ENCODE measurements at regions not wholly inside any gene's neighbourhood (a gene's known extent, or its start where the extent isn't known, plus 50 kb on each side); places are given as distances from the start of the nearest gene placed in this dataset.

DNA sequence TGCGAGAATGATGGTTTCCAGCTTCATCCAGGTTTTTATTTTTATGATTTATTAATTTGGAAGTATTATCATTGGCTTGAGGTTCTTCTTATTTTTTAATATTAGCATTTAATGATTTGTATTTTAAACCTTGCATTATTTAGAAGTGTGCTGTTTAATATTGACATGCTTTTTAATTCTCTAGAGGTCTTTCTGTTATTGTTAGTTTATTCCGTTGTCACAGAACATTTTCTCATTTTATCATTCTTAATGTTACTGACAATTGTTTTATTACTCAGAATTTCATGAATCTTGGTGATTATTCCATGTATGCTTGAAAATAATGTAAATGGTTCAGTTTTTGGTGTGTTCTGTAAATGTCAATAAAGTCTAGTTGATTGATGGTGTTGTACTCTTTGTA is 463.5 kb upstream of the NOVA1 start:
- no peak overlapping the region for H2AFZ ChIP-seq (replicated peaks; ENCODE audit: low read length, poor library complexity)
- no peak overlapping the region for H3K4ac ChIP-seq (ENCODE audit: low read depth, low read length)
- H3K9me3 ChIP-seq (ENCODE audit: control insufficient read depth, insufficient read depth, low read length): peaks cover 3% of the 10 kb centered on the region; the same call in 1 of the 2 replicates
- no TSS peak for BruUV-seq (replicated peaks)
- intact Hi-C loops (cut with micrococcal nuclease): no loop called here
- no peak overlapping the region for H3K4me2 ChIP-seq (ENCODE audit: low read depth, low read length)
- no peak overlapping the region for H2BK120ac ChIP-seq (ENCODE audit: low read depth, low read length)
- no peak overlapping the region for H3K9ac ChIP-seq (ENCODE audit: low read depth, low read length)
- H3K36me3 ChIP-seq (ENCODE audit: control insufficient read depth, insufficient read depth, low read length): no peaks in the 10 kb centered on the region
- H3K27ac ChIP-seq (ENCODE audit: insufficient read depth, low read length): no peak overlapping the region
- no peak overlapping the region for H3K4me3 ChIP-seq (ENCODE audit: insufficient read depth, low read depth, low read length)
- H3K56ac ChIP-seq (ENCODE audit: extremely low read depth, insufficient read depth, low read length): no peak overlapping the region
- H4K5ac ChIP-seq (ENCODE audit: low read depth, low read length): no peak overlapping the region
- TF ChIP-seq MAFK (IDR thresholded peaks at IDR 0.05; ENCODE audit: low read depth, low read length): no peak
- no peak for TF ChIP-seq CHD1 (IDR thresholded peaks at IDR 0.05; ENCODE audit: low read depth, low read length)
- no peak for TF ChIP-seq RCOR1 (IDR thresholded peaks at IDR 0.05; ENCODE audit: insufficient replicate concordance, low read length)
- H3K18ac ChIP-seq (ENCODE audit: low read depth, low read length): no peak overlapping the region
- H2AK9ac ChIP-seq (replicated peaks; ENCODE audit: low read depth, low read length, poor library complexity): no peak overlapping the region
- no peak overlapping the region for H3K23ac ChIP-seq (ENCODE audit: low read depth, low read length)
- WGBS, 2 experiments (ENCODE audit: extremely low coverage in 2 of 2, insufficient read length in 1 of 2): no CpG with 5 or more reads among the region's 2 CpGs
- in situ Hi-C loops (cut with MboI; ENCODE audit: low sequenced_read_pairs): no loop called here
- no peak for DNase-seq
- H3K4me1 ChIP-seq (ENCODE audit: control insufficient read depth, insufficient read depth, low read length): no peaks in the 10 kb centered on the region
- no peaks in the 10 kb centered on the region for H4K20me1 ChIP-seq (ENCODE audit: insufficient read depth, low read length)
- H3K14ac ChIP-seq (replicated peaks; ENCODE audit: low read depth, low read length): no peak overlapping the region
- ChIA-PET CTCF (no interaction called here), POLR2A (ENCODE audit: unreplicated experiment) (no interaction called here)
- dilution Hi-C loops (cut with HindIII; ENCODE audit: low sequenced_read_pairs, unreplicated experiment): no loop called here
- no peak overlapping the region for H2AK5ac ChIP-seq (ENCODE audit: low read depth, low read length)
- no peak overlapping the region for H2BK15ac ChIP-seq (ENCODE audit: low read depth, low read length)
- H3K27me3 ChIP-seq (ENCODE audit: control insufficient read depth, insufficient read depth, low read length): no peaks in the 10 kb centered on the region
- no peaks in the 10 kb centered on the region for H3K9me1 ChIP-seq (ENCODE audit: insufficient read depth, low read length)
- no peak overlapping the region for H2BK5ac ChIP-seq (ENCODE audit: low read depth, low read length, poor library complexity, severe bottlenecking)
- no peaks in the 10 kb centered on the region for H3K79me1 ChIP-seq (ENCODE audit: low read depth in 1 of 2, low read length in 2 of 2)
- no peak overlapping the region for H4K8ac ChIP-seq (ENCODE audit: low read depth in 2 of 2, low read length in 2 of 2)
- H4K91ac ChIP-seq (ENCODE audit: insufficient read depth, low read depth, low read length): no peak overlapping the region
- no peak overlapping the region for H2BK20ac ChIP-seq (ENCODE audit: low read depth, low read length)
- ATAC-seq (ENCODE audit: low read depth): no peak

Data from IMR-90 (cell line).